ENCODE measurements at regions not wholly inside any gene's neighbourhood (a gene's known extent, or its start where the extent isn't known, plus 50 kb on each side); places are given as distances from the start of the nearest gene placed in this dataset.

GRCh38 chr17:54096216-54096615 is 273.5 kb downstream of the KIF2B start:
- TF ChIP-seq POLR2AphosphoS5 (IDR thresholded peaks at IDR 0.05; ENCODE audit: low read depth, low read length) (no peak), POLR2A (IDR thresholded peaks at IDR 0.05; ENCODE audit: low read depth, low read length) (no peak), TAF1 (IDR thresholded peaks at IDR 0.05; ENCODE audit: borderline replicate concordance, low read depth, low read length) (no peak)

Data from GM12892 (cell line).